ENCODE measurements at regions not wholly inside any gene's neighbourhood (a gene's known extent, or its start where the extent isn't known, plus 50 kb on each side); places are given as distances from the start of the nearest gene placed in this dataset.
"Not testable (repeated sequence)": the region's sequence is repeated elsewhere in the genome, so short reads cannot be mapped to it uniquely, and the experiment has no call there.

DNA sequence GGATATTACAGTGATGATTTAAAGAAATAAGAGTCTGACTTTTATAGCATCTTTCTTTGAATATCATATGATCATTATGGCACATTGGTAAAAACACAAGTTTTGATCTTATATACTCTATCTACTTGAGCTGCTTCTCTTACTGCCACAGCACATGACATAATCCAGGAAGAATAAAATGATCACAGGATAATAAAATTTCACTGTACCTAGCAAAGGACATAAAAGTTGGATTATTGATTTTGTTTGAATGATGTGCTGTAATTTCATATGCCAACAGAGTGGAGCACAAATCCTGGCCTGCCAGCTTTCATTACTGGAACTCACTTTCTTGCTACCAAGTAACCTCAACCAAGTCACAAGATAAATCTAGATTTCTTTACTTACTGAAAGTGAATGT, 162.1 kb upstream of the NANOGP8 start:
- Histone ChIP-seq H3K79me2 (ENCODE audit: insufficient read depth, low read length) (no peaks in the 10 kb centered on the region), H3K4me1 (ENCODE audit: insufficient read depth, low read length, severe bottlenecking) (no peaks in the 10 kb centered on the region), H3K4me3 (ENCODE audit: low read depth, low read length, poor library complexity, severe bottlenecking) (no peak overlapping the region), H3K9me3 (ENCODE audit: low read length) (no peaks in the 10 kb centered on the region), H3K9me2 (ENCODE audit: low read depth, low read length) (no peaks in the 10 kb centered on the region), H3K27me3 (ENCODE audit: insufficient read depth, low read length) (no peaks in the 10 kb centered on the region), H3K36me3 (ENCODE audit: insufficient read depth, low read length) (no peaks in the 10 kb centered on the region), H2AFZ (ENCODE audit: low read length) (no peak overlapping the region), H4K20me1 (ENCODE audit: insufficient read depth, low read length) (no peaks in the 10 kb centered on the region), H3K27ac (ENCODE audit: low read depth, low read length, poor library complexity, severe bottlenecking) (no peak overlapping the region), H3K9ac (ENCODE audit: low read length) (no peak overlapping the region), H3K4me2 (ENCODE audit: low read length) (no peak overlapping the region), H3F3A (ENCODE audit: insufficient read depth, low read length) (no peaks in the 10 kb centered on the region)
- no peak for TF ChIP-seq EZH2 (IDR thresholded peaks at IDR 0.05; ENCODE audit: borderline replicate concordance, low read length)
- TF ChIP-seq, protein P1, sequence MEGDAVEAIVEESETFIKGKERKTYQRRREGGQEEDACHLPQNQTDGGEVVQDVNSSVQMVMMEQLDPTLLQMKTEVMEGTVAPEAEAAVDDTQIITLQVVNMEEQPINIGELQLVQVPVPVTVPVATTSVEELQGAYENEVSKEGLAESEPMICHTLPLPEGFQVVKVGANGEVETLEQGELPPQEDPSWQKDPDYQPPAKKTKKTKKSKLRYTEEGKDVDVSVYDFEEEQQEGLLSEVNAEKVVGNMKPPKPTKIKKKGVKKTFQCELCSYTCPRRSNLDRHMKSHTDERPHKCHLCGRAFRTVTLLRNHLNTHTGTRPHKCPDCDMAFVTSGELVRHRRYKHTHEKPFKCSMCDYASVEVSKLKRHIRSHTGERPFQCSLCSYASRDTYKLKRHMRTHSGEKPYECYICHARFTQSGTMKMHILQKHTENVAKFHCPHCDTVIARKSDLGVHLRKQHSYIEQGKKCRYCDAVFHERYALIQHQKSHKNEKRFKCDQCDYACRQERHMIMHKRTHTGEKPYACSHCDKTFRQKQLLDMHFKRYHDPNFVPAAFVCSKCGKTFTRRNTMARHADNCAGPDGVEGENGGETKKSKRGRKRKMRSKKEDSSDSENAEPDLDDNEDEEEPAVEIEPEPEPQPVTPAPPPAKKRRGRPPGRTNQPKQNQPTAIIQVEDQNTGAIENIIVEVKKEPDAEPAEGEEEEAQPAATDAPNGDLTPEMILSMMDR (IDR thresholded peaks at IDR 0.05; ENCODE audit: low read length), result no peak

- Histone ChIP-seq H3K27ac (ENCODE audit: low read depth, low read length, poor library complexity, severe bottlenecking) (no peak overlapping the region), H3K36me3 (ENCODE audit: insufficient read depth, low read length) (no peaks in the 10 kb centered on the region), H3K79me2 (ENCODE audit: insufficient read depth, low read length) (no peaks in the 10 kb centered on the region), H3K9ac (ENCODE audit: low read length) (no peak overlapping the region), H3F3A (ENCODE audit: insufficient read depth, low read length) (no peaks in the 10 kb centered on the region), H3K9me3 (ENCODE audit: low read length) (no peaks in the 10 kb centered on the region), H3K4me3 (ENCODE audit: low read depth, low read length, poor library complexity, severe bottlenecking) (no peak overlapping the region), H2AFZ (ENCODE audit: low read length) (no peak overlapping the region), H3K27me3 (ENCODE audit: insufficient read depth, low read length) (no peaks in the 10 kb centered on the region), H4K20me1 (ENCODE audit: insufficient read depth, low read length) (no peaks in the 10 kb centered on the region), H3K4me2 (ENCODE audit: low read length) (no peak overlapping the region), H3K9me2 (ENCODE audit: low read depth, low read length) (no peaks in the 10 kb centered on the region), H3K4me1 (ENCODE audit: insufficient read depth, low read length, severe bottlenecking) (no peaks in the 10 kb centered on the region)
- TF ChIP-seq, protein P1 (IDR thresholded peaks at IDR 0.05; ENCODE audit: low read length), result no peak
- TF ChIP-seq EZH2 (IDR thresholded peaks at IDR 0.05; ENCODE audit: borderline replicate concordance, low read length), result no peak
These were observed 161.4 kb upstream of the NANOGP8 start for GRCh38 chr15:35246451-35246850.

GRCh38 chr15:35245681-35246080, 160.6 kb upstream of the NANOGP8 start:
- H3K4me2 ChIP-seq (ENCODE audit: low read length); H3K4me3 ChIP-seq (ENCODE audit: low read depth, low read length, poor library complexity, severe bottlenecking): not testable (repeated sequence)

GRCh38 chr15:35244227-35244626, 159.1 kb upstream of the NANOGP8 start:
- Histone ChIP-seq H3K4me2 (ENCODE audit: low read length) (no peak overlapping the region), H3K27me3 (ENCODE audit: insufficient read depth, low read length) (no peaks in the 10 kb centered on the region), H3K27ac (ENCODE audit: low read depth, low read length, poor library complexity, severe bottlenecking) (no peak overlapping the region), H3K4me3 (ENCODE audit: low read depth, low read length, poor library complexity, severe bottlenecking) (no peak overlapping the region), H3K36me3 (ENCODE audit: insufficient read depth, low read length) (no peaks in the 10 kb centered on the region), H3K4me1 (ENCODE audit: insufficient read depth, low read length, severe bottlenecking) (no peaks in the 10 kb centered on the region), H3K9ac (ENCODE audit: low read length) (no peak overlapping the region), H3K9me3 (ENCODE audit: low read length) (no peaks in the 10 kb centered on the region), H4K20me1 (ENCODE audit: insufficient read depth, low read length) (no peaks in the 10 kb centered on the region), H2AFZ (ENCODE audit: low read length) (no peak overlapping the region), H3F3A (ENCODE audit: insufficient read depth, low read length) (no peaks in the 10 kb centered on the region), H3K79me2 (ENCODE audit: insufficient read depth, low read length) (no peaks in the 10 kb centered on the region), H3K9me2 (ENCODE audit: low read depth, low read length) (no peaks in the 10 kb centered on the region)
- TF ChIP-seq, protein P1 (IDR thresholded peaks at IDR 0.05; ENCODE audit: low read length), result no peak

More at GRCh38 chr15:35245681-35246080, 160.6 kb upstream of the NANOGP8 start:
- not testable (repeated sequence) for H3K9me3 ChIP-seq (ENCODE audit: low read length); H3K4me1 ChIP-seq (ENCODE audit: insufficient read depth, low read length, severe bottlenecking); H3K79me2 ChIP-seq (ENCODE audit: insufficient read depth, low read length); H3F3A ChIP-seq (ENCODE audit: insufficient read depth, low read length); H3K9ac ChIP-seq (ENCODE audit: low read length); H2AFZ ChIP-seq (ENCODE audit: low read length); H3K27ac ChIP-seq (ENCODE audit: low read depth, low read length, poor library complexity, severe bottlenecking); H3K9me2 ChIP-seq (ENCODE audit: low read depth, low read length); H3K36me3 ChIP-seq (ENCODE audit: insufficient read depth, low read length); H4K20me1 ChIP-seq (ENCODE audit: insufficient read depth, low read length); H3K27me3 ChIP-seq (ENCODE audit: insufficient read depth, low read length)

Measured in OCI-LY1 (cell line).